Smooth muscle cell (in vitro differentiated cells): ENCODE measurements at regions not wholly inside any gene's neighbourhood (a gene's known extent, or its start where the extent isn't known, plus 50 kb on each side); places are given as distances from the start of the nearest gene placed in this dataset.

Source experiments
- DNase-seq: peaks from one replicate; lab custom pipeline; 2025; ENCODE audit not compliant: unreplicated experiment; lab: John Stamatoyannopoulos, UW
- H2AFZ ChIP-seq: fragments of 200-600 bp; sonication (generic); 2 replicates; pipeline ENCODE4 v1.6.0; 2016; ENCODE audit warnings: antibody characterized with exemption, low read depth, mild to moderate bottlenecking
- H3F3A ChIP-seq: fragments of 200-600 bp; sonication (generic); 2 replicates; pipeline ENCODE4 v1.6.0; 2017; ENCODE audit warnings: antibody characterized with exemption, low read depth
- H3K27ac ChIP-seq: fragments of 200-600 bp; sonication (generic); 2 replicates; pipeline ENCODE4 v1.5.1; 2016; ENCODE audit warnings: low read depth, mild to moderate bottlenecking
- H3K27me3 ChIP-seq: fragments of 200-600 bp; sonication (generic); 2 replicates; pipeline ENCODE4 v1.6.1; 2016; ENCODE audit warnings: low read depth, mild to moderate bottlenecking
- H3K36me3 ChIP-seq: fragments of 200-600 bp; sonication (generic); 2 replicates; pipeline ENCODE4 v1.5.1; 2016; ENCODE audit warnings: low read depth
- H3K4me1 ChIP-seq: fragments of 200-600 bp; sonication (generic); 2 replicates; pipeline ENCODE4 v1.5.1; 2016; ENCODE audit warnings: low read depth
- H3K4me2 ChIP-seq: fragments of 200-600 bp; sonication (generic); 2 replicates; pipeline ENCODE4 v1.6.0; 2016; ENCODE audit warnings: mild to moderate bottlenecking
- H3K4me3 ChIP-seq: fragments of 200-600 bp; sonication (generic); 2 replicates; pipeline ENCODE4 v1.5.1; 2016; ENCODE audit warnings: mild to moderate bottlenecking
- H3K79me2 ChIP-seq: fragments of 200-600 bp; sonication (generic); 2 replicates; pipeline ENCODE4 v1.6.0; 2016; ENCODE audit warnings: low read depth, mild to moderate bottlenecking
- H3K9ac ChIP-seq: fragments of 200-600 bp; sonication (generic); 2 replicates; pipeline ENCODE4 v1.6.0; 2016; ENCODE audit warnings: low read depth
- H3K9me3 ChIP-seq: fragments of 200-600 bp; sonication (generic); replicated peaks from 2 replicates; pipeline ENCODE4 v1.5.1; 2016; ENCODE audit warnings: low read depth
- H4K20me1 ChIP-seq: fragments of 200-600 bp; sonication (generic); 2 replicates; pipeline ENCODE4 v1.6.0; 2016; ENCODE audit warnings: low read depth
- WGBS: methylation state at CpG from one replicate; pipeline ENCODE4 v1.1.7; 2016; ENCODE audit warnings: low lambda C conversion rate; 5-methylcytosine and 5-hydroxymethylcytosine counted together
- TF ChIP-seq, protein P1 (sequence below): fragments of 200-600 bp; sonication (generic); IDR thresholded peaks from 2 replicates; pipeline ENCODE4 v1.5.1; 2017; ENCODE audit warnings: borderline replicate concordance, mild to moderate bottlenecking, antibody characterized with exemption; ENCODE audit not compliant: insufficient read depth, poor library complexity, severe bottlenecking

DNA sequence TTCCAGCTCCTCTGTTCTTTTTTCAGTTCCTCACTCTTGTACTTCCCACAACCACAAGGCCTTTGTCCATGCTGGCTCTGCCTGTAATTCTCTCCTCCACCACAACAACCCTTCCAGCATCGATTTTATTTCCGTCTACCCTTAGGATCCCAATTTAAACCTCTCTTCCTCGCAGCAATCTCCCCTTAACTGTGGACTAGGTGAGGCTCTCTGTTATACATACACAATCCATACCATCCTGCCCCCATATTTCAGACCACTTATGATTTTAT, 90.4 kb upstream of the ZC3H11B start:
- H3K4me1 ChIP-seq = no peaks in the 10 kb centered on the region
- no peak overlapping the region for H2AFZ ChIP-seq
- H3F3A ChIP-seq = peaks cover 4% of the 10 kb centered on the region
- no peaks in the 10 kb centered on the region for H4K20me1 ChIP-seq
- H3K27me3 ChIP-seq = no peaks in the 10 kb centered on the region
- H3K9ac ChIP-seq = no peak overlapping the region
- no peaks in the 10 kb centered on the region for H3K79me2 ChIP-seq
- H3K27ac ChIP-seq = no peak overlapping the region
- TF ChIP-seq, protein P1, sequence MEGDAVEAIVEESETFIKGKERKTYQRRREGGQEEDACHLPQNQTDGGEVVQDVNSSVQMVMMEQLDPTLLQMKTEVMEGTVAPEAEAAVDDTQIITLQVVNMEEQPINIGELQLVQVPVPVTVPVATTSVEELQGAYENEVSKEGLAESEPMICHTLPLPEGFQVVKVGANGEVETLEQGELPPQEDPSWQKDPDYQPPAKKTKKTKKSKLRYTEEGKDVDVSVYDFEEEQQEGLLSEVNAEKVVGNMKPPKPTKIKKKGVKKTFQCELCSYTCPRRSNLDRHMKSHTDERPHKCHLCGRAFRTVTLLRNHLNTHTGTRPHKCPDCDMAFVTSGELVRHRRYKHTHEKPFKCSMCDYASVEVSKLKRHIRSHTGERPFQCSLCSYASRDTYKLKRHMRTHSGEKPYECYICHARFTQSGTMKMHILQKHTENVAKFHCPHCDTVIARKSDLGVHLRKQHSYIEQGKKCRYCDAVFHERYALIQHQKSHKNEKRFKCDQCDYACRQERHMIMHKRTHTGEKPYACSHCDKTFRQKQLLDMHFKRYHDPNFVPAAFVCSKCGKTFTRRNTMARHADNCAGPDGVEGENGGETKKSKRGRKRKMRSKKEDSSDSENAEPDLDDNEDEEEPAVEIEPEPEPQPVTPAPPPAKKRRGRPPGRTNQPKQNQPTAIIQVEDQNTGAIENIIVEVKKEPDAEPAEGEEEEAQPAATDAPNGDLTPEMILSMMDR = no peak
- H3K4me2 ChIP-seq = no peak overlapping the region
- no peaks in the 10 kb centered on the region for H3K36me3 ChIP-seq
- 99% methylated on average over 3 of the region's 3 CpGs for WGBS
- DNase-seq = no peak
- H3K9me3 ChIP-seq = no peaks in the 10 kb centered on the region
- no peak overlapping the region for H3K4me3 ChIP-seq

DNA sequence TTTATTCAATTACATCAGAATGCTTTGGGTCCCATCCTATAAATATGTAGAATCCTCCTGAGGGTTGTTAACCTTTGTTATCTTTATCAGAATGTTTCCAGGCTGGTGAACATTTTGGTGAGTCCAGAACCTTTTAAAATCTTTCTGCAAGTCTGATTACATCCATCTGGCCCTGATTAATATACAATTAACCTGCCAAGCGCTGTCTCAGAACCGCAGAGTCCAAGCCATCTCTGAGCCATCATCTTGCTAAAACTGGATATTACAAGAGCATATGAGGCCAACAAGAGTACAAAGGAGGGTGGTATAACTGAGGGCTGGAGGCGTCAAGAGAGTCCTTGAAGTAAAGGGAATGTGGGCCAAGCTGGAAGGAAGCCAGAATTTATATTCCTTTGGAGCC, 88.6 kb upstream of the ZC3H11B start:
- Histone ChIP-seq H3K9ac (no peak overlapping the region), H3K36me3 (no peaks in the 10 kb centered on the region), H3K9me3 (no peaks in the 10 kb centered on the region), H3K27me3 (no peaks in the 10 kb centered on the region), H3K4me3 (no peak overlapping the region), H3K4me1 (no peaks in the 10 kb centered on the region), H3K4me2 (no peak overlapping the region), H3K79me2 (no peaks in the 10 kb centered on the region), H2AFZ (no peak overlapping the region), H4K20me1 (no peaks in the 10 kb centered on the region), H3F3A (peaks cover 4% of the 10 kb centered on the region), H3K27ac (no peak overlapping the region)
- TF ChIP-seq, protein P1 = no peak
- WGBS = 92% methylated on average over 3 of the region's 3 CpGs
- DNase-seq = no peak

DNA sequence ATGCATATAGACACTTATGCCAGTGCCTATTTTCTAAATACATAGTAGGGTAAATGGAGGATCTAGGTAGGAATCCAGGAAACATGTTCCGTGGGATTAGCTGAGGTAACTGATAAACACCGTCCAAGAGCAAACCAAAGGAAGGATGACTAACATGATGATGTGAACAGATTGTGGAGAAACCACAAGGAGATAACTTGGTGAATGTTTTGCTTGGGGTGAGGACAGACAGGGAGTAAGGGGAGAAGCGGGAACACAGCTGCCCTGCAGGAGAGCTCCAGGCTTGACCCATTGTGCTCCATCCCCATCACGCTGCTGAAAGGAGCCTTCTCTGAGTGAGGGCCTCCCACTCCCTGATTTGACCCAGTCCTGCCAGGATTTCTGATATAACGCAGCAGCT, 87.0 kb upstream of the ZC3H11B start:
- H3K4me1 ChIP-seq = no peaks in the 10 kb centered on the region
- no peaks in the 10 kb centered on the region for H3K9me3 ChIP-seq
- 42% methylated on average over 5 of the region's 5 CpGs for WGBS
- H3K36me3 ChIP-seq = no peaks in the 10 kb centered on the region
- TF ChIP-seq, protein P1 = no peak
- no peaks in the 10 kb centered on the region for H3K79me2 ChIP-seq
- no peak overlapping the region for H3K9ac ChIP-seq
- H3K27me3 ChIP-seq = no peaks in the 10 kb centered on the region
- H3F3A ChIP-seq = peaks cover 4% of the 10 kb centered on the region
- no peak for DNase-seq
- H2AFZ ChIP-seq = no peak overlapping the region
- no peaks in the 10 kb centered on the region for H4K20me1 ChIP-seq
- peak overlapping the region; percentile 10 for H3K4me2 ChIP-seq
- no peak overlapping the region for H3K27ac ChIP-seq
- no peak overlapping the region for H3K4me3 ChIP-seq

DNA sequence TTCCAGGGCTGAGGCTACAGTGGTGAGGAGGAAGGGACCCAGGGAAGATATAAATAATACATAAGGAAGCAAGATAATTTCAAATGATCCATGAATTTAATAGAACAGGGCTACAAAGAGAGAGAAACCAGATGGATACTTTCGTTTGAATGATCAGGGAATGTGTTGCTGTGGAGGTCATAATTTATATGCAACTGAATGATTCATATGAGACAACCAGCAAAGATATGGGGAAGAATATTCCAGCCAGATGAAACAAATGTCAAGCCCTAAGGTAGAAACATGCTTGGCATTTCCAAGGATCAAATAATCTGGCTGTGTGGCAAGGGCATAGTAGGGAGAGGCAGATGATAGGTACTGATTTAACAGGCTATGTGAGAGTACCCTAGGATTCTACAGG, 84.8 kb upstream of the ZC3H11B start:
- no peak overlapping the region for H2AFZ ChIP-seq
- no peak overlapping the region for H3K4me2 ChIP-seq
- no peak overlapping the region for H3K4me3 ChIP-seq
- no peak for DNase-seq
- H3K9ac ChIP-seq = no peak overlapping the region
- TF ChIP-seq, protein P1 = no peak
- no peaks in the 10 kb centered on the region for H3K4me1 ChIP-seq
- no peaks in the 10 kb centered on the region for H3K9me3 ChIP-seq
- no peaks in the 10 kb centered on the region for H3F3A ChIP-seq
- no peaks in the 10 kb centered on the region for H3K79me2 ChIP-seq
- 87% methylated on average over 1 of the region's 1 CpG for WGBS
- no peaks in the 10 kb centered on the region for H3K36me3 ChIP-seq
- no peaks in the 10 kb centered on the region for H4K20me1 ChIP-seq
- no peaks in the 10 kb centered on the region for H3K27me3 ChIP-seq
- H3K27ac ChIP-seq = no peak overlapping the region
